PFSK-1 (cell line): ENCODE measurements at regions not wholly inside any gene's neighbourhood (a gene's known extent, or its start where the extent isn't known, plus 50 kb on each side); places are given as distances from the start of the nearest gene placed in this dataset.

Experiments used
- FOXP2 ChIP-seq: optimal IDR thresholded peaks from 2 replicates; pipeline ENCODE3; 2011; ENCODE audit warnings: borderline replicate concordance, control low read depth, inconsistent platforms; ENCODE audit not compliant: insufficient read depth; ENCODE audit errors: extremely low read length, extremely low read depth
- POLR2AphosphoS5 ChIP-seq: IDR thresholded peaks from 2 replicates; pipeline ENCODE4 v1.6.1; 2012; ENCODE audit warnings: low read depth, mild to moderate bottlenecking, control low read depth, low read length, moderate library complexity
- SIN3A ChIP-seq: IDR thresholded peaks from 2 replicates; pipeline ENCODE4 v1.6.1; 2012; ENCODE audit warnings: mild to moderate bottlenecking, low read length, moderate library complexity, borderline replicate concordance; ENCODE audit not compliant: insufficient read depth
- TAF1 ChIP-seq: IDR thresholded peaks from 2 replicates; pipeline ENCODE4 v1.6.1; 2012; ENCODE audit warnings: low read length, control low read depth, borderline replicate concordance; ENCODE audit not compliant: insufficient read depth
- TF ChIP-seq, protein P1 (sequence below), 2 experiments: IDR thresholded peaks; 2 replicates each; pipeline versions ENCODE4 v1.6.1 to v1.8.0; 2011 to 2012; ENCODE audit warnings: low read depth in 2 of 2, low read length in 2 of 2, control low read depth in 1 of 2, inconsistent platforms in 1 of 2, mild to moderate bottlenecking in 1 of 2, moderate library complexity in 1 of 2; ENCODE audit not compliant: insufficient read depth in 1 of 2

GRCh38 chr20:22802296-22802695, 217.9 kb upstream of the FOXA2 start:
- TF ChIP-seq, protein P1, sequence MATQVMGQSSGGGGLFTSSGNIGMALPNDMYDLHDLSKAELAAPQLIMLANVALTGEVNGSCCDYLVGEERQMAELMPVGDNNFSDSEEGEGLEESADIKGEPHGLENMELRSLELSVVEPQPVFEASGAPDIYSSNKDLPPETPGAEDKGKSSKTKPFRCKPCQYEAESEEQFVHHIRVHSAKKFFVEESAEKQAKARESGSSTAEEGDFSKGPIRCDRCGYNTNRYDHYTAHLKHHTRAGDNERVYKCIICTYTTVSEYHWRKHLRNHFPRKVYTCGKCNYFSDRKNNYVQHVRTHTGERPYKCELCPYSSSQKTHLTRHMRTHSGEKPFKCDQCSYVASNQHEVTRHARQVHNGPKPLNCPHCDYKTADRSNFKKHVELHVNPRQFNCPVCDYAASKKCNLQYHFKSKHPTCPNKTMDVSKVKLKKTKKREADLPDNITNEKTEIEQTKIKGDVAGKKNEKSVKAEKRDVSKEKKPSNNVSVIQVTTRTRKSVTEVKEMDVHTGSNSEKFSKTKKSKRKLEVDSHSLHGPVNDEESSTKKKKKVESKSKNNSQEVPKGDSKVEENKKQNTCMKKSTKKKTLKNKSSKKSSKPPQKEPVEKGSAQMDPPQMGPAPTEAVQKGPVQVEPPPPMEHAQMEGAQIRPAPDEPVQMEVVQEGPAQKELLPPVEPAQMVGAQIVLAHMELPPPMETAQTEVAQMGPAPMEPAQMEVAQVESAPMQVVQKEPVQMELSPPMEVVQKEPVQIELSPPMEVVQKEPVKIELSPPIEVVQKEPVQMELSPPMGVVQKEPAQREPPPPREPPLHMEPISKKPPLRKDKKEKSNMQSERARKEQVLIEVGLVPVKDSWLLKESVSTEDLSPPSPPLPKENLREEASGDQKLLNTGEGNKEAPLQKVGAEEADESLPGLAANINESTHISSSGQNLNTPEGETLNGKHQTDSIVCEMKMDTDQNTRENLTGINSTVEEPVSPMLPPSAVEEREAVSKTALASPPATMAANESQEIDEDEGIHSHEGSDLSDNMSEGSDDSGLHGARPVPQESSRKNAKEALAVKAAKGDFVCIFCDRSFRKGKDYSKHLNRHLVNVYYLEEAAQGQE (IDR thresholded peaks at IDR 0.05; ENCODE audit: insufficient read depth in 1 of 2, low read depth in 2 of 2, low read length in 2 of 2), result no peak
- TF ChIP-seq TAF1 (no peak), SIN3A (no peak), POLR2AphosphoS5 (no peak), FOXP2 (no peak)

GRCh38 chr20:22805219-22805618, 220.8 kb upstream of the FOXA2 start:
- TF ChIP-seq FOXP2 (no peak), POLR2AphosphoS5 (no peak)
- TF ChIP-seq, protein P1 (IDR thresholded peaks at IDR 0.05; ENCODE audit: insufficient read depth in 1 of 2, low read depth in 2 of 2, low read length in 2 of 2), result peak; percentile 60 to 89; a peak in 3 of 4 replicates

- TF ChIP-seq, protein P1 (IDR thresholded peaks at IDR 0.05; ENCODE audit: insufficient read depth in 1 of 2, low read depth in 2 of 2, low read length in 2 of 2), result no peak
- TF ChIP-seq FOXP2, result no peak
- TF ChIP-seq TAF1, result no peak
- no peak for TF ChIP-seq SIN3A
- TF ChIP-seq POLR2AphosphoS5, result no peak
Observed at GRCh38 chr20:22805996-22806395, 221.6 kb upstream of the FOXA2 start.

- TF ChIP-seq FOXP2 (no peak), POLR2AphosphoS5 (no peak), TAF1 (no peak), SIN3A (no peak)
- TF ChIP-seq, protein P1 (IDR thresholded peaks at IDR 0.05; ENCODE audit: insufficient read depth in 1 of 2, low read depth in 2 of 2, low read length in 2 of 2), result no peak
Observed at GRCh38 chr20:22807045-22807444, 222.7 kb upstream of the FOXA2 start.

- TF ChIP-seq FOXP2 (no peak), TAF1 (no peak), POLR2AphosphoS5 (no peak), SIN3A (no peak)
- TF ChIP-seq, protein P1 (IDR thresholded peaks at IDR 0.05; ENCODE audit: insufficient read depth in 1 of 2, low read depth in 2 of 2, low read length in 2 of 2), result no peak
Observed at GRCh38 chr20:22807646-22808244, 223.4 kb upstream of the FOXA2 start.
